BLaER1 treated with 17β-estradiol and CSF1 and Interleukin-3, amounts not matched to agents 10 nM and 100 nM (cell line): ENCODE measurements at regions not wholly inside any gene's neighbourhood (a gene's known extent, or its start where the extent isn't known, plus 50 kb on each side); places are given as distances from the start of the nearest gene placed in this dataset.

ENCODE experiments used
- H3K27ac ChIP-seq, 11 experiments: shearing (Covaris generic); formaldehyde crosslinking; 2 replicates each; pipeline ENCODE4 v1.8.1; 2022
- H3K27me3 ChIP-seq, 11 experiments: shearing (Covaris generic); formaldehyde crosslinking; 2 replicates each; pipeline ENCODE4 v1.8.1; 2022
- H3K36me3 ChIP-seq, 11 experiments: shearing (Covaris generic); formaldehyde crosslinking; 2 replicates each; pipeline ENCODE4 v1.8.1; 2022
- H3K4me1 ChIP-seq, 10 experiments: shearing (Covaris generic); formaldehyde crosslinking; 2 replicates each; pipeline ENCODE4 v1.8.1; 2022
- H3K4me2 ChIP-seq, 11 experiments: shearing (Covaris generic); formaldehyde crosslinking; 2 replicates each; pipeline ENCODE4 v1.8.1; 2022
- H3K4me3 ChIP-seq, 10 experiments: shearing (Covaris generic); formaldehyde crosslinking; 2 replicates each; pipeline ENCODE4 v1.8.1; 2022
- H3K9ac ChIP-seq, 11 experiments: shearing (Covaris generic); formaldehyde crosslinking; 2 replicates each; pipeline ENCODE4 v1.8.1; 2022
- H3K9me3 ChIP-seq, 11 experiments: shearing (Covaris generic); formaldehyde crosslinking; replicated peaks in 1 of 11; 2 replicates each; pipeline ENCODE4 v1.8.1; 2022
- H4K20me1 ChIP-seq, 11 experiments: shearing (Covaris generic); formaldehyde crosslinking; 2 replicates each; pipeline ENCODE4 v1.8.1; 2022
- Cebpa-rat ChIP-seq, 11 experiments: shearing (Covaris generic); IDR thresholded peaks; 2 replicates each; pipeline ENCODE4 v1.8.1; 2022

GRCh38 chr21:27078915-27079314, 112.0 kb upstream of the ADAMTS5 start:
- Histone ChIP-seq H3K27ac (no peak overlapping the region), H3K9me3 (no peaks in the 10 kb centered on the region), H3K4me3 (no peak overlapping the region), H4K20me1 (no peaks in the 10 kb centered on the region), H3K36me3 (no peaks in the 10 kb centered on the region), H3K9ac (no peak overlapping the region), H3K27me3 (no peaks in the 10 kb centered on the region), H3K4me2 (no peak overlapping the region), H3K4me1 (no peaks in the 10 kb centered on the region)
- no peak for TF ChIP-seq Cebpa-rat (IDR thresholded peaks at IDR 0.05)

GRCh38 chr21:27077501-27077900, 110.6 kb upstream of the ADAMTS5 start:
- H3K4me1 ChIP-seq, result no peaks in the 10 kb centered on the region
- H4K20me1 ChIP-seq, result no peaks in the 10 kb centered on the region
- H3K4me2 ChIP-seq, result no peak overlapping the region
- no peak for TF ChIP-seq Cebpa-rat (IDR thresholded peaks at IDR 0.05)
- no peaks in the 10 kb centered on the region for H3K27me3 ChIP-seq
- no peaks in the 10 kb centered on the region for H3K9me3 ChIP-seq
- H3K27ac ChIP-seq, result no peak overlapping the region
- H3K36me3 ChIP-seq, result no peaks in the 10 kb centered on the region
- H3K9ac ChIP-seq, result no peak overlapping the region
- H3K4me3 ChIP-seq, result no peak overlapping the region

GRCh38 chr21:27076025-27076424, 109.1 kb upstream of the ADAMTS5 start:
- H3K4me2 ChIP-seq, result no peak overlapping the region
- H3K4me1 ChIP-seq, result no peaks in the 10 kb centered on the region
- no peak overlapping the region for H3K27ac ChIP-seq
- H3K4me3 ChIP-seq, result no peak overlapping the region
- no peaks in the 10 kb centered on the region for H3K36me3 ChIP-seq
- no peaks in the 10 kb centered on the region for H3K27me3 ChIP-seq
- H4K20me1 ChIP-seq, result no peaks in the 10 kb centered on the region
- TF ChIP-seq Cebpa-rat (IDR thresholded peaks at IDR 0.05), result no peak
- H3K9me3 ChIP-seq, result no peaks in the 10 kb centered on the region
- H3K9ac ChIP-seq, result no peak overlapping the region

GRCh38 chr21:27070861-27071670, 104.2 kb upstream of the ADAMTS5 start:
- no peak overlapping the region for H3K4me2 ChIP-seq
- H3K9ac ChIP-seq, result no peak overlapping the region
- no peaks in the 10 kb centered on the region for H3K4me1 ChIP-seq
- H4K20me1 ChIP-seq, result no peaks in the 10 kb centered on the region
- no peak for TF ChIP-seq Cebpa-rat (IDR thresholded peaks at IDR 0.05)
- no peaks in the 10 kb centered on the region for H3K27me3 ChIP-seq
- no peak overlapping the region for H3K27ac ChIP-seq
- no peaks in the 10 kb centered on the region for H3K36me3 ChIP-seq
- no peak overlapping the region for H3K4me3 ChIP-seq
- no peaks in the 10 kb centered on the region for H3K9me3 ChIP-seq

- H4K20me1 ChIP-seq, result no peaks in the 10 kb centered on the region
- no peak overlapping the region for H3K9ac ChIP-seq
- H3K36me3 ChIP-seq, result no peaks in the 10 kb centered on the region
- no peaks in the 10 kb centered on the region for H3K4me1 ChIP-seq
- no peak overlapping the region for H3K4me2 ChIP-seq
- H3K27me3 ChIP-seq, result no peaks in the 10 kb centered on the region
- H3K9me3 ChIP-seq, result peaks cover 0 to under 1% (median 0%) of the 10 kb centered on the region in 11 experiments; a peak in 1 of 22 replicates
- no peak for TF ChIP-seq Cebpa-rat (IDR thresholded peaks at IDR 0.05)
- H3K4me3 ChIP-seq, result no peak overlapping the region
- no peak overlapping the region for H3K27ac ChIP-seq
Measured at GRCh38 chr21:27068811-27069210, 101.9 kb upstream of the ADAMTS5 start.

GRCh38 chr21:27067226-27067625, 100.3 kb upstream of the ADAMTS5 start:
- Histone ChIP-seq H3K4me1 (no peaks in the 10 kb centered on the region), H3K9ac (no peak overlapping the region), H3K4me3 (no peak overlapping the region), H4K20me1 (no peaks in the 10 kb centered on the region), H3K27me3 (no peaks in the 10 kb centered on the region), H3K36me3 (no peaks in the 10 kb centered on the region), H3K9me3 (peaks cover 0 to 14% (median 8%) of the 10 kb centered on the region in 11 experiments; a peak in 5 of 22 replicates), H3K27ac (no peak overlapping the region), H3K4me2 (no peak overlapping the region)
- no peak for TF ChIP-seq Cebpa-rat (IDR thresholded peaks at IDR 0.05)

GRCh38 chr21:27062443-27062842, 95.6 kb upstream of the ADAMTS5 start:
- no peaks in the 10 kb centered on the region for H3K27me3 ChIP-seq
- H3K36me3 ChIP-seq, result no peaks in the 10 kb centered on the region
- H3K4me3 ChIP-seq, result no peak overlapping the region
- TF ChIP-seq Cebpa-rat (IDR thresholded peaks at IDR 0.05), result no peak
- peaks cover 0 to 17% (median 8%) of the 10 kb centered on the region in 11 experiments; a peak in 6 of 22 replicates for H3K9me3 ChIP-seq
- no peak overlapping the region for H3K4me2 ChIP-seq
- no peaks in the 10 kb centered on the region for H3K4me1 ChIP-seq
- no peaks in the 10 kb centered on the region for H4K20me1 ChIP-seq
- H3K9ac ChIP-seq, result no peak overlapping the region
- no peak overlapping the region for H3K27ac ChIP-seq

GRCh38 chr21:27061770-27062169, 94.9 kb upstream of the ADAMTS5 start:
- no peaks in the 10 kb centered on the region for H3K4me1 ChIP-seq
- H3K4me2 ChIP-seq, result no peak overlapping the region
- peaks cover 0 to 18% (median 8%) of the 10 kb centered on the region in 11 experiments; a peak in 6 of 22 replicates for H3K9me3 ChIP-seq
- no peaks in the 10 kb centered on the region for H4K20me1 ChIP-seq
- no peak overlapping the region for H3K27ac ChIP-seq
- no peak overlapping the region for H3K9ac ChIP-seq
- TF ChIP-seq Cebpa-rat (IDR thresholded peaks at IDR 0.05), result no peak
- no peaks in the 10 kb centered on the region for H3K27me3 ChIP-seq
- H3K4me3 ChIP-seq, result no peak overlapping the region
- H3K36me3 ChIP-seq, result no peaks in the 10 kb centered on the region

- Histone ChIP-seq H3K27me3 (no peaks in the 10 kb centered on the region), H3K4me3 (no peak overlapping the region), H3K36me3 (no peaks in the 10 kb centered on the region), H3K9ac (no peak overlapping the region), H3K27ac (no peak overlapping the region), H3K4me2 (no peak overlapping the region), H3K9me3 (peaks cover 0 to 18% (median 8%) of the 10 kb centered on the region in 11 experiments; a peak in 6 of 22 replicates), H3K4me1 (no peaks in the 10 kb centered on the region), H4K20me1 (no peaks in the 10 kb centered on the region)
- no peak for TF ChIP-seq Cebpa-rat (IDR thresholded peaks at IDR 0.05)
Measured at GRCh38 chr21:27060190-27060589, 93.3 kb upstream of the ADAMTS5 start.
